HG03060 (cell line): ENCODE measurements at regions not wholly inside any gene's neighbourhood (a gene's known extent, or its start where the extent isn't known, plus 50 kb on each side); places are given as distances from the start of the nearest gene placed in this dataset.

Experiments
- ATAC-seq: cut with Tn5 transposase; IDR thresholded peaks from one replicate; pipeline ENCODE4 v1.9.1; 2021; ENCODE audit warnings: low read depth, moderate number of reproducible peaks; ENCODE audit not compliant: unreplicated experiment

GRCh38 chr4:37051111-37051510 lies 193.4 kb upstream of the NWD2 start:
- ATAC-seq: no peak

- no peak for ATAC-seq
Measured at GRCh38 chr4:37051866-37052265, 192.7 kb upstream of the NWD2 start.

- no peak for ATAC-seq
Measured at GRCh38 chr4:37054531-37055077, 189.9 kb upstream of the NWD2 start.

GRCh38 chr4:37058826-37059225 lies 185.7 kb upstream of the NWD2 start:
- ATAC-seq: no peak

- ATAC-seq: no peak
Measured at GRCh38 chr4:37066159-37066558, 178.4 kb upstream of the NWD2 start.

- ATAC-seq: no peak
Measured at GRCh38 chr4:37068580-37068979, 176.0 kb upstream of the NWD2 start.

- no peak for ATAC-seq
Measured at GRCh38 chr4:37070041-37070440, 174.5 kb upstream of the NWD2 start.

GRCh38 chr4:37071576-37071975 lies 173.0 kb upstream of the NWD2 start:
- no peak for ATAC-seq

- no peak for ATAC-seq
Measured at GRCh38 chr4:37073226-37073840, 171.2 kb upstream of the NWD2 start.

GRCh38 chr4:37082912-37083311 lies 161.6 kb upstream of the NWD2 start:
- ATAC-seq: no peak

GRCh38 chr4:37095925-37096324 lies 148.6 kb upstream of the NWD2 start:
- ATAC-seq: no peak

- ATAC-seq: no peak
Measured at GRCh38 chr4:37101182-37101581, 143.4 kb upstream of the NWD2 start.

GRCh38 chr4:37101686-37102085 lies 142.9 kb upstream of the NWD2 start:
- ATAC-seq: no peak

- no peak for ATAC-seq
Measured at GRCh38 chr4:37109756-37110155, 134.8 kb upstream of the NWD2 start.

GRCh38 chr4:37124800-37125199 lies 119.7 kb upstream of the NWD2 start:
- no peak for ATAC-seq

GRCh38 chr4:37126051-37126450 lies 118.5 kb upstream of the NWD2 start:
- no peak for ATAC-seq

GRCh38 chr4:37130465-37130864 lies 114.1 kb upstream of the NWD2 start:
- ATAC-seq: no peak

- ATAC-seq: no peak
Measured at GRCh38 chr4:37132351-37132974, 112.1 kb upstream of the NWD2 start.

- ATAC-seq: no peak
Measured at GRCh38 chr4:37132975-37133360, 111.6 kb upstream of the NWD2 start.

- ATAC-seq: no peak
Measured at GRCh38 chr4:37138019-37138653, 106.4 kb upstream of the NWD2 start.

- ATAC-seq: no peak
Measured at GRCh38 chr4:37138789-37139188, 105.8 kb upstream of the NWD2 start.

GRCh38 chr4:37139987-37140386 lies 104.6 kb upstream of the NWD2 start:
- no peak for ATAC-seq
